GM19452 (cell line): ENCODE measurements at regions not wholly inside any gene's neighbourhood (a gene's known extent, or its start where the extent isn't known, plus 50 kb on each side); places are given as distances from the start of the nearest gene placed in this dataset.

Experiments
- ATAC-seq: cut with Tn5 transposase; IDR thresholded peaks from one replicate; pipeline ENCODE4 v1.9.1; 2021; ENCODE audit not compliant: unreplicated experiment

DNA sequence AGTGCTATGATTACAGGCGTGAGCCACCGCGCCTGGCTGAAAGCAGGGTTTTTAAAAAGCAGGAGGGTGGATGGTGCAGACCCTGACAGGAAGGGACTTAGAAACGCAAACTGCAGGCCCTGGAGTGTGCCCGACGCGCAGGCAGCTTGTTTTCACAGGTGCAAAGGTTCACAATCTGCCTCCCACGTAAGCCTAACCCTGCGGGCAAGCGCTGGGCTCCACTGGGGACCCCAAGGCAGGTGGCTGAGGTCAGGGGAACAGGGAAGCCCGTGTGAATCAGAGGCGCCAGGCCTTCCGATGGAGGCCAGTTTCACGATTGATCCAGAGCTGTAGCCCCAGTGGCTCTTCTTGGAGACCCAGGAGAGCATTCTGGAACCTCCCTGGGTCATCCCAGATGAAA, 256.3 kb downstream of the BRD1 start:
- no peak for ATAC-seq

DNA sequence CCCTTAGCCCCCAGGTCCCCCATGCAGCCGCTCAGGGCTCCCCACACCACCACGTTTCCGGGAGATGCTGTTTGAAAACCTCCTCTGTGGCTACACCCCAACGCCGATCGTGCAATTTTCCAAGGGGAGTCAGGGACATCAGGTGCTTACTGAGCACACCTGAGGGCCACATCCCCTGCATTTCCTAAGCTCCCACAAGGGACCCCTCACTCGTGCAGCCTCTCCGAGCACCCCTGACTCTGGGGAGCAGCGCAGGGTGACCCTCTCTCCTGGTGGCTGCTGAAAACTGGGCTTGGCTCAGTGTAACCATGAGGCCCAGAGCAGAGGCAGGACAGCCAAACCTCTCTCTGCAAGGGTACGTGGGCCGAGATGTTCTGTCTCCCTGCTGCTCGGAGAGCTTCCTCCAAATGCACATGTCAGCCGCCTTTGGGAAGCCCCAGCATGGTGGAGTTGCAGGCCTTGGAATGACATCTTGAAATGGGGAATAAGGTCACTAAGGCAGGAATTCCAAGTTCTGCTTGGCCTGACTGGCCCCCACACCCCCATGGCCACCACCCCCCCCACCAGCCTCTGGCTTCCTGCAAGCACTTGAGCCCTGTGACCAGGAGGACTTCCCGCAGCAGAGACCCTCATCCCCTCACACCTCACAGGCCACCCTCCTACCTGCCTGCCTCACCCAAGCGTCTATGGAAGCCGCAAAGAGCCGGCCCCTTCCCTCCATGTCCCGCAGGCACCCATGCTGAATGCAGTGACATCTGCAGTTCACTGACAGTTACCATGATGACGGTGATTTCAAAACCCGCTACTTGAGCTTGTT, 257.4 kb downstream of the BRD1 start:
- ATAC-seq, result no peak

GRCh38 chr22:49569286-49570031, 258.2 kb downstream of the BRD1 start:
- ATAC-seq, result no peak

DNA sequence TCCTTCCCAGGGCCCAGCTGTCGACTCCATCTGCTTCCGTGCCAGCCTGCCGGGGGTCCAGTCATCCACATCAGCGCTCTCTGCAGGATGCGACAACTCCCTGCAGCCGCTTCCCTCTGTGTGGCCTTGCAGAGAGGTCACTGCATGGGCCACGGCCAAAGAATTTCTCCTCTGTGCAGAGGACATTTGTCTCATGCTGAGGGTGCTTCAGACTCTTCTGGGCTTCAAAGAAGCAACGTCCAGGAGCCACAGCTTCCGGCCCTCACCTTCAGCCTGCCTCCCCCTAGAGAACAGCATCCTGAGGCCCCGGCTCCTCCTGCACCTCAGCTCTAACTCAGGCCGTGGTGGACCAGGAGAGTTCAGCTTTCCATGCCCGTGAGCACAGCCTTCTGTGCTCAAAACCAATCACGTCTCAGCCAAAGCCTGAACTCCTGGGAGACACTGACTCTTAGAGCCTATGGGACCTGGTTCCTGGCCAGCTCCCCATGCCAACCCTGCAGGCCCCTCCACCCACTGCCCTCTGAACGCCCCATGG, 258.9 kb downstream of the BRD1 start:
- ATAC-seq, result no peak

GRCh38 chr22:49567899-49568750, 259.5 kb downstream of the BRD1 start:
- ATAC-seq, result no peak

- no peak for ATAC-seq
Measured at GRCh38 chr22:49566693-49567092, 261.0 kb downstream of the BRD1 start.

DNA sequence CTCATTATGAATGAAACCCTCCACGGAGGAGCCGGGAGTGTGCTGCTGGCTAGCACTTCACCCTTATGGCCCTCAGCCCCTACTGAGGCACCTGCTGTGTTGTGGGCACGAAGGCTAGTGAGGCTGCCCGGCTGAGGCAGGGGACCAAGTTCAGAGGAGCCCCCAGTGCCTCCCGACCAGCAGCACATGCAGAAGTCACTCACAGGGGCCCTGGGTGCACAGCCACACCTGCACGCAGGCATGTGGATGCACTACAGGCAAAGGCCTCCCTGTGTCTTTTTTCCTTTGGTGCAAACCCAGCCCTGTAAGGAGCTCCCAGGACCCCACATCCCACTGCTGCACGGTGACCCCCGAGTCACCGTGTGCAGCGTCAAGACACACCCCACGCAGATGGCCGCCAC, 261.5 kb downstream of the BRD1 start:
- no peak for ATAC-seq

DNA sequence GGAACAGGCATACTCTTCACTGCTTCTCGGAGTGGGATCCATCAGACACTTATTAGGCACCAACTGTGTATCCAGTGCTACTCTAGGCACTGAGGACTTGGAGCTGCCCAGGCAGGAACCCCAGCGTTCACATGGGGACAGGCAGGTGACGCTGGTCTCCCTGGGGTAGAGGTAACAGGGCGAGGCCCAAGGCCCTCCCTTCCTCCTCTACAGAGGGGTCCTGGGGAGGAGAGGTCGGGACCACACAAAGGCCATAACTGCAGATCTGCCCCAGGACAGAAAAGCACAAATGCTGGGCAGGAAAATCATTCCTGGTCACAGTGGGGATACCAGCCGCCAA, 262.2 kb downstream of the BRD1 start:
- ATAC-seq, result no peak

DNA sequence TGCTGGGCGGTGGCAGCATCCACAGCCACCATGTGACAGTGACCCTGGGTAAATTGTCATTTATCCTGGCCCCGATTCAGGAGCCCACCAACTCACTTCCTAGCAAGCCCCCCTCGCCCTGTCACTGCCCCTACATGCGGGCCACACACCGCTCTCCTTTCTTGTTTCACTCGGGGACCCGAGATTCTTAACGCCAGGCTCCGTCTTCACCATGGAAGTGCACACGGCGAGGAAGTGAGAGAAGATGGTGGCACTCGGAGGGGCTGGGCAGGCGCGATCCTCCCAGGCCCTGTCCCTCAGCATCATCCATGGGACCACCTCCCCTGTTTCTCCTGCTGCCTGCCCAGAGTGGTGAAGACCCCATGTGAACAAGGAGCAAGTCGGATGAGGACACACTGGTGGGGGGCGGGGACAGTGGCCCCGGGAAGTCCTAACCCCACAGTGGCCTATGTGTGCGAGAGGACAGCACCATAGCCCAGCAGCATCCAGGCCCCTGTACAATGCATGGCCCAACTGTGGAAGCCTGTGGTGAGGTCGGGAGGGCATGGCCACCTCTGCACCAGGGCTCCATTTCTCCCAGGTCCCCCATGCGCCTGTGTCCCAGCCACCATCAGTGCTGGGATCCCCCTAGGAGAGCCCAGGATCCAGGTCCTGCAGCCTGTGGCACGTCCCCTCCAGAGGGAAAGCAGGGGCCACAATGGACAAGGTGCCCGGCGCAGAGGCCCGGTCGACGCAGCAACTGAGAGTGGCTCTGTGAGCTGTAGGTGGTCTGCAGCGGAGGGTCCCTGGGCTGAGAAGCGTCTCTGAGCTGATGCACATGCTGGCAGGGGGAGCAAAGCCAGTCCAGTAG, 262.8 kb downstream of the BRD1 start:
- ATAC-seq, result no peak

DNA sequence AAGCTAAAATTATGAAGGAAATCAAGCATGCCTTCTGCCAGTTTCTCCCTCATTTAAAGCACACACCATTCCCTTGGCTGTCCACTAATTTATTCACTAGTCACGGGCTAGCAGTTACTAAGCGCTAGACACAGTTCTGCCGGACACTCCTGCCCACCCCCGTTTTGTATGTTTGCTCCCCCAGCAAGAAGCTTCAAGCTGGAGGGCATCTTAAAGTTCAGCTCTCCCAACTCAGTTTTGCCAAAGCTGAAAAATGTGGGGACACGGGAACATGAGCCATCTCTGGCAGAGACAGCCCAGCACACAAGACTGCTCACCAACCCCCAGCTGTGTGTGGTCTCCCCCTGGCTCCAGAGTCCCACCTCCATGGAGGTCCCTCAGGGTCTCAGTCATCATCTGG, 263.6 kb downstream of the BRD1 start:
- no peak for ATAC-seq

GRCh38 chr22:49562685-49563249, 264.9 kb downstream of the BRD1 start:
- ATAC-seq, result no peak

- ATAC-seq, result no peak
Measured at GRCh38 chr22:49561976-49562375, 265.7 kb downstream of the BRD1 start.

- no peak for ATAC-seq
Measured at GRCh38 chr22:49561338-49561737, 266.3 kb downstream of the BRD1 start.

- no peak for ATAC-seq
Measured at GRCh38 chr22:49555526-49555925, 272.1 kb downstream of the BRD1 start.

DNA sequence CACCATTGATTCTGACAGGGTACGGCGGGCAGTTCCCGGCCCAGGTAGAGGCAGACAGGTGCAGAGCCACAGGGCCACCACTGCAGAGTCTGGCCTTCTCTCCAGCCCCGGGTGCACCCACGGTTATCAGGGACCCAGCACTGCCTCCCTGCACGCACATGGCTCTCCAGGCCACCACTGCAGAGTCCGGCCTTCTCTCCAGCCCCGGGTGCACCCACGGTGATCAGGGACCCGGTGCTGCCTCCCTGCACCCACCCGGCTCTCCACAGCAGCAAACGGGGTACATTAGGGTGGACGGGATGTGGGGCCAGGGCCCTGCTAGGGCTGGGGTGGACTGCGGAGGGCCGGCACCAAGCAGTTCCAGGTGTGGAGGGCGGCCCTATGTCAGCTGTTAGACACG, 272.9 kb downstream of the BRD1 start:
- ATAC-seq, result no peak

- ATAC-seq, result no peak
Measured at GRCh38 chr22:49554296-49554625, 273.4 kb downstream of the BRD1 start.

- no peak for ATAC-seq
Measured at GRCh38 chr22:49553518-49554295, 274.0 kb downstream of the BRD1 start.

DNA sequence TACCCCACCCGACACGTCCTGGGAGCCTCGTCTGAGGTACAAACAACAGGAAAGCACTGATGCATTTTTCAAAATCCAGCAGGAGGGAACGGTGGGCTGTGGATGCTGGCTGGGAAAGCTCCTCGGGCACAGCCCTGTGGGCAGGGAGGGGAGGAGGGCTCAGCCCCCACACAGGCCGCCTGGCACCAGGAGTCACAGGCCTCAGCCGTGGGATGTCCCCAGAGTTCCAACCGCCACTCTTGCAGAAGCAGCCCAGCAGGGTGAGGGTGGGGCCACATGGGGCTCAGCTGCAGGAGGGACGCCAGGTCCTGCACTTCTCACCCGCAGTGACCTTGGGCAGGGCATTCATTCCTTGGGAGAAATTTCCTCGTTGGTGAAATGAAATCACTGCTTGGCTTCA, 274.6 kb downstream of the BRD1 start:
- ATAC-seq, result no peak

DNA sequence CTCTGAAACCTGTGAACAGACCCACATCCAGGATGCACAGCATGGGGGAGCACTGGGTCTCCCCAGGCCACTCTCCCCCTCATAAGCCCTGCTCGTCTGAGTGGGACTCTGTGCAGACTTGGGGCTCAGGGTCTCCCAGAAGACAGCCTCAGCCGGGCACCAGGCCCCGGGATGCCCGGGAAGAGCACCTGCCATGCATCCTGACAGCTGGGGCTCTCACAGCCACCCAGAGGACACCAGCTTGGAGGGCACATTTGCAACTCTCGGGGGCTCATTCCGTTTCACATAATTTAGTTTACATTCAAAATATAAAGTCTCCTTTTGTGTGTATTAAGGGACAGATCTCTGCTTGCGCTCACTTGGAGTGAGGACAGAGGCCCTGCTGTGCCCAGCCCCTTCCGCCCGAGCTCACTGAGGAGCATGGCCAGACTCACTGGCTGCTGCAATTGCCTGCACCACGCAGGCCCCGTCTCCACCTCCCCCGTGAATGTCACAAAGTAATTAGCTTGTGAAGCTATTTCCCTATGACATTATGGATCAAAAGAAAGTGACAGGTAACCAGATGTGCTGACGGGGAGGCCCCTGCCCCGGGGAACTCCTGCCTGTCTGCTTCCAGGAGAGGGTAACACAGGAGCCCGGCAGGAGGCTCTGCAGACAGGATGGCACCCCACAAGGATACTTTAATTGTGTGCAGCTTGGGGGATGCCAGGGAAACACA, 275.6 kb downstream of the BRD1 start:
- ATAC-seq, result no peak
